ENCODE measurements at regions not wholly inside any gene's neighbourhood (a gene's known extent, or its start where the extent isn't known, plus 50 kb on each side); places are given as distances from the start of the nearest gene placed in this dataset.

- no peak for DNase-seq (ENCODE audit: low read depth)
Measured at GRCh38 chr14:49019467-49020115, 566.6 kb downstream of the RPS29 start.

DNA sequence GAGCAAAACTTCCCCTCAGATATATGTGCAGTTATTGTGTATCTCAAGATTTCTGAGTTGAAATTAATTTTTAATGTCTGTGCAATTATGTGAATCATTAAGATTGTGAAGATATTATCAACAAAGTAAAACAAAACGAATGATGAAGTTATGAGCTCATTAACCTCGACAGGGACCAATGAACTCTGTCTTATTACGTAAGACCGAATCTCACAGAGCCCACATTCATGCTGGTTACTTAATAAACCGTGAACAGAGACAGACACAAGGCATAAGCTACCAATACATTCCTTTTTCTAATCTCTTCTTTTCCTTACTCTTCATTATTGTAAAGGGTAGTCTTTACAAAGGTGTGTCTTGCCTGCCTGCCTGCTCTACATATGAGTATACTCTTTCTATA is 568.7 kb downstream of the RPS29 start:
- no peak for DNase-seq (ENCODE audit: low read depth)

- no peak for DNase-seq (ENCODE audit: low read depth)
Measured at GRCh38 chr14:49016381-49016780, 569.8 kb downstream of the RPS29 start.

DNA sequence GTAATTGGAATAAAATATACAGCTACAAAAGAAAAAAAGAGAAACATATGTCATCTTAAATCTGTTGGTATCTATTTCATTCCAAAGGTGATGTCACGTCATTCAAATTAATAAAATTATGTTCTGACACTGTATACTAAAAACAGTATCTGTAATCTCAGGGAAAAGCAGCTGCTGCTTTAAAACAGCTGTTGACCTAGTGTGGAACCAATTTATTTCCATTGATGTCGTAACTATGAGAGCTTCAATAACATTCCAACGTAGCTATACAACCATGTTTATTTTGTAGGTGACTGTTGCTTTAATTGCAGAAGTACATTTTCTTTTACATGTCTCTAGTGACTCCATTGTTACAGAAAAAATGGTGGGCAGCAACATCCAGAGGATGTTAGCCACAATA is 571.7 kb downstream of the RPS29 start:
- no peak for DNase-seq (ENCODE audit: low read depth)

DNA sequence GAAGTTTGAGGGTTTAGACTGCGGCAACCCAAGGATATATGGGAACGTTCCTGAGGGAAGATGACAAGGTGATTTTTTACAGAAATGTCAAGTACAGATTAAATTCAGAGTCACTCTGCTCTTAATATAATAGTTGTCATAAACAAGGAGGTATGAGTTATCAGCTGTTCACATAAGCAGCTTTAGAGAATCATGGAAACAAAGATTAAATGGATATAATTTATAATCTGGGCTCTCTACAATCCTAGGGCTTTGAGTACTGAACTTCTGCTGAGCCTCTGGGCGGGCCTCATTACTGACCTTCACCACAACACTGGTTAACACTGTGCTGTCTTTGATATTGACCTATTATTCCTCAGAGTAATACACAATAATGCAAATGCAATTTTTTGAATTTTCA is 577.8 kb downstream of the RPS29 start:
- DNase-seq (ENCODE audit: low read depth) = no peak

GRCh38 chr14:48991141-48991540 is 595.0 kb downstream of the RPS29 start:
- no peak for DNase-seq (ENCODE audit: low read depth)

DNA sequence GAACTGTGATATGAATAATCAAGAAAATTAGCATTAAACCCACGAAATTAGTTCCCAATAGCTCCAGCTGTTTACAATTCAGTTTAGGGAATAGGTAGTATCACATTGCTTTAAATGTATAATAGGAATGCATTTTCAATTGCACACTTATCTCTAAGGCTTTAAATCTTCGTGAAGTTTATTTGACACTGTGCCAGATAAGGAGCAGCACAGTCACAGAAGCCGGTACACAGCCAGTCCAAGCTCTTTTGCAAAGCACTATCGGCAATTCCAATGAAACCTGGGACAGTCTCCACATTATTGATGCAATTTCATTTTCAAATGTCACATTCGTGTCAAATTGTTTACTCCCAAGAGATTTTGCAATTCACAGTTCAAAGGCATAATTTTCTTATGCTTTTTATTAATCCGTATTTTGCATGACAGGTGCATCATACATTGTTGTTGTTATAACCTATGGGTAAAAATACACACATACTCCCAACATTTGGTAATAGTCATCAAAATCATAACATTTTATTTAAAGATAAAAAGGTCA is 602.8 kb downstream of the RPS29 start:
- DNase-seq (ENCODE audit: low read depth) = no peak

DNA sequence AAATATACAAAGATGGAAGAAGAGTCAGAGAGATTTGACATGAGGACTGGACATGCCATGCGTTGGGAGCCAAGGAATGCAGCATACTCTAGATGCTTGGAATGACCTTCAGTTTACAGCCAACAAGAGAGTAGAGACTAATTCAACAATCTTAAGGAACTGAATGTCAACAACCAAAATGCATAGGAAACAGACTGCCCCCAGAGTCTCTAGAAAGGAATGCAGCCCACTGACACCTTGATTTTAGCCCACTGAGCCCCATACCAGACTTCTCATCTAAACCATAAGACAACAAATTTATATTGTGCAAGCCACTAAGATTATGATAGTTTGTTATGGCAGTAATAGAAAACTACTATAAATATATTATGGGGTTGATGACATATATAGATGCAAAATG is 611.2 kb downstream of the RPS29 start:
- no peak for DNase-seq (ENCODE audit: low read depth)

- DNase-seq (ENCODE audit: low read depth) = peak; percentile 64
Measured at GRCh38 chr14:48973151-48973550, 613.0 kb downstream of the RPS29 start.

DNA sequence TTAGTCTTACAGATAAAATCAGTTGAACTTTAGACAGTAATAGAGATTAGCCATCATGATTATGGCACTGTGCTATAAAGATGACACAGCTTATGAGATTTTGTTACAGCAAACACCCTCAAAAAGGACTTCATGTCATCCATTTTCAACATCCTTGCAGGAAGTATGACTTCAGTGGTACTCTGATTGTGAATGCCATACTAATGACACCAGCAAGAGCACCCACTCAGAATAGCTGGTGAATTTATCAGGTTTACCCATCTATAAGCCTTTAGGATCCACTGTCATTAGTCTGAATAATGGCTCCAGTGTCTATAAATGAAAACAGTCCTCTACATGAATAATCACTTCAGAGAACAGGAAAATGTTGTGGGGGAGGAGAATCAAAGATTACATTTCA is 615.2 kb downstream of the RPS29 start:
- peak; percentile 62 for DNase-seq (ENCODE audit: low read depth)

DNA sequence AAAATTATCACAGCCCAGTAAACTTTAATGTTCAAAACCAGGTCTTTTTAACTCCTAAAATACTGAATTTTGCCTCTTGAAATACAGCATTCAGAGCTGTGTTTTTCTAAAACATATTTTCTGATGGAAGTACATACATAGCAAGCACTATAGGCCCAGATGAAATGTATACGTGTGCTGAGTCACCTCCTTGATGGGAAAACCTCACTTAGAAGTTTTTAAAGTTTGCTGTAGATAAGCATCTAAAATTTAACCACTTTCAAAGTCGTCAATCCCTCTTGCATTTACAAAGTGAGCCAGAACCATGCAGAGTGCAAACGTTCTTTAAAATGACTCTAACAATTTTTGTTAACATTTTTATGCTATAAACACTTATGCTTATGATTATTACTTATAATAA is 618.8 kb downstream of the RPS29 start:
- peak; percentile 0 for DNase-seq (ENCODE audit: low read depth)

- DNase-seq (ENCODE audit: low read depth) = no peak
Measured at GRCh38 chr14:48963231-48963790, 622.9 kb downstream of the RPS29 start.

DNA sequence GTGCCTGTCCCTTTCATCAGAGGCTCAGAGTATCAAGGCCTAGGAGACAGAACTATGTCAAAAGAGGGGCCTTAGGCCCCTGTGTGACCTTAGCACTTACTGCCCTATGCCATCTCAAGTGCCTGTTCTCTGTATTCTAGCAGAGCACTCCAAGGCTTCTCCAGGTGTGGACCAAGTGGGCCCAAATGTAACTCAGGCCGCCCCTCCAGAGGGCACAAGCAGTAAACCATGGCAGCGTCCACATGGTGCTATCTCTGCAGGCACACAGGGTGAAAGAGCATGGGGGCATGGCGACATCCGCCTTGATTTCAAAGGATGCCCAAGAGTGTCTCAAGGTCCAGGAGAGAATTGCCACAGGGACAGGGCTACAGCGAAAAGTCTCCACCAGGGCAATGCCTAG is 628.7 kb downstream of the RPS29 start:
- DNase-seq (ENCODE audit: low read depth) = no peak

GRCh38 chr14:48955857-48956256 is 630.3 kb downstream of the RPS29 start:
- DNase-seq (ENCODE audit: low read depth) = no peak

DNA sequence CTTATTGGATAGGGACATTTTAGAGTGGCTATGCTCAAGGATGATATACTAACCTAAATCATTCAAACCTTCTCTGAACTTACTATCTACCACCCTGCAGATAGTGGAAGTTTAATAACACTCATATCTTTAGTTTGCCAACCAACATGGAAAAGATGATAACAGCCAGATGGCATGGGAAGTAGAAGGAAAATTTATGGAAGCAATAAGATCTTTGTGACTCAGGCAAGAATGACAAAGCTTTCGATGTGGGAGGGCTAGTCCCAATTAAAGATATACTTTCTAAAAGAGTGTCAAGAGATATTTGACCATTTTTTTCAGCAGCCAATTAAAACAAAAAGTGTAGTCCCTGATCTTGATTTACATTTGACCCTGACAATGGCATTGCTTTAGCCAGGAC is 631.7 kb downstream of the RPS29 start:
- no peak for DNase-seq (ENCODE audit: low read depth)

GRCh38 chr14:48944809-48945208 is 641.4 kb downstream of the RPS29 start:
- no peak for DNase-seq (ENCODE audit: low read depth)

DNA sequence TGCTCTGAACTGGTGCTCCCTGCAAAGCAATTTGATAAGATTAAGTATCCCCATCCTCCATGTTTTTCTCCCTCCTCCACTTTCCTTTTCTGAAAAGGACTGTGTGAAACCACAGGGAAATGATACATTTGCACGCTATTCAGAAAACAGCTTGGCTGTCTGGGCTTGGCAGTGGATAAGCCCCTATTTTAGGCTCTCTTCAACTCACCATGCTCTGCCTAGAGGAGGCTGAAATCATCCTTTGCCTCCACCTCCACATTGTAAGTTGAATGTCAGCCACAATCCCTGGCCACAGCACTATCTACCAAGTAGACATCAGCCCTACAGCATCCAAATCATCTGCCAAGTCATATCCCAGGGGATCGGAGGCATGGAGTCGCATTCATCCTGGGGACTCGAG is 642.3 kb downstream of the RPS29 start:
- no peak for DNase-seq (ENCODE audit: low read depth)

GRCh38 chr14:48937541-48938195 is 648.5 kb downstream of the RPS29 start:
- DNase-seq (ENCODE audit: low read depth) = peak; percentile 26

GRCh38 chr14:48936849-48937248 is 649.3 kb downstream of the RPS29 start:
- peak; percentile 20 for DNase-seq (ENCODE audit: low read depth)

- peak; percentile 76 for DNase-seq (ENCODE audit: low read depth)
Measured at GRCh38 chr14:48936362-48936761, 649.8 kb downstream of the RPS29 start.

GRCh38 chr14:48925184-48925583 is 661.0 kb downstream of the RPS29 start:
- no peak for DNase-seq (ENCODE audit: low read depth)

- DNase-seq (ENCODE audit: low read depth) = peak; percentile 34
Measured at GRCh38 chr14:48914921-48915320, 671.3 kb downstream of the RPS29 start.

GRCh38 chr14:48914382-48914781 is 671.8 kb downstream of the RPS29 start:
- no peak for DNase-seq (ENCODE audit: low read depth)
